ENCODE measurements at regions not wholly inside any gene's neighbourhood (a gene's known extent, or its start where the extent isn't known, plus 50 kb on each side); places are given as distances from the start of the nearest gene placed in this dataset.

DNA sequence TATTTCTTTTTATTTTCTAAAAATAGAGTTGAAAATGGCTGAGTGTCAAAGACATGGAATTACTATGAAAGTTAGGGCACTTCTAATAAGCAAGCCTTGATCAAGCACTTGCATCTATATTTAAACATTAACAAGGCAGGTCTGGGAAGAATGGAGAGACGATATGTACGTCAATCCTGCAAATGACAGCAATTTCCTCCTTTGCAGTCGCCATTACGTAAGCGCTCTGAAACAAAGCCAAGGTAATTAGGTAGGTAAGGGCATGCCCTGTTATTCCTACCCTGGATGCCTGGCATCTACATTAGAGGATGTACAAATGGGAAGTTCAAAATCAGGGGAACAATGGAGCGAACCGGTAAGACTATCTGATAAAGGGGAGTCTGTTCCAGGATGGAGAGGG is 664.0 kb upstream of the ARGLU1 start:
- TF ChIP-seq, protein P1, sequence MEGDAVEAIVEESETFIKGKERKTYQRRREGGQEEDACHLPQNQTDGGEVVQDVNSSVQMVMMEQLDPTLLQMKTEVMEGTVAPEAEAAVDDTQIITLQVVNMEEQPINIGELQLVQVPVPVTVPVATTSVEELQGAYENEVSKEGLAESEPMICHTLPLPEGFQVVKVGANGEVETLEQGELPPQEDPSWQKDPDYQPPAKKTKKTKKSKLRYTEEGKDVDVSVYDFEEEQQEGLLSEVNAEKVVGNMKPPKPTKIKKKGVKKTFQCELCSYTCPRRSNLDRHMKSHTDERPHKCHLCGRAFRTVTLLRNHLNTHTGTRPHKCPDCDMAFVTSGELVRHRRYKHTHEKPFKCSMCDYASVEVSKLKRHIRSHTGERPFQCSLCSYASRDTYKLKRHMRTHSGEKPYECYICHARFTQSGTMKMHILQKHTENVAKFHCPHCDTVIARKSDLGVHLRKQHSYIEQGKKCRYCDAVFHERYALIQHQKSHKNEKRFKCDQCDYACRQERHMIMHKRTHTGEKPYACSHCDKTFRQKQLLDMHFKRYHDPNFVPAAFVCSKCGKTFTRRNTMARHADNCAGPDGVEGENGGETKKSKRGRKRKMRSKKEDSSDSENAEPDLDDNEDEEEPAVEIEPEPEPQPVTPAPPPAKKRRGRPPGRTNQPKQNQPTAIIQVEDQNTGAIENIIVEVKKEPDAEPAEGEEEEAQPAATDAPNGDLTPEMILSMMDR (conservative IDR thresholded peaks at IDR 0.05; ENCODE audit: low read depth, low read length) = no peak
- TF ChIP-seq EZH2 (IDR thresholded peaks at IDR 0.05; ENCODE audit: low read length, unreplicated experiment) = no peak

Measured in PC-3 (cell line).